ENCODE measurements at regions not wholly inside any gene's neighbourhood (a gene's known extent, or its start where the extent isn't known, plus 50 kb on each side); places are given as distances from the start of the nearest gene placed in this dataset.

DNA sequence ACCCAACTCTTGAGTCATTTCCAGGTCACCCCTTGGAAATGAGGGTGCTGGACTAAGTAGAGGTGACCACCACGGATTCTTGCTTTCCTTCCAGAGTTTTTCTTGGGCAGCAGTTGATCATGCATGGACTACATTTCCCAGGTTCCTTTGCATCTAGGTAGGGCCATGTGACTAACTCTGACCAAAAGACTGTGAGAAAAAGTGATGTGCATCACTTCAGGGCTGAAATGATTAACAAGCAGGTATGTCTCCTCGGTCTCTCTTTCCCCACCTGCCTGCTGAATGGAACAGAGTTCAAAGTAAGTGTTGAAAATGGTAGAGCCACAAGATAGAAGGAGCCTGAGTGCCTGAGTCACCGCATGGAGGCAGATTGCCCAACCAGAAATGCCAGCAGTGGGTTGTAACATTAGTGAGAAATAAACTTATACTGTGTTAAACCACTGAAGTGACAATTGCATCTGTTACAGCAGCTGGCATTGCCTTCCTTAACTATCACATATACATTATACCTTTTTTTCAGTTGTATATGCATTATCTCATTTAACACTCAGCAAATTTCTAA lies 113.5 kb downstream of the MN1 start:
- TF ChIP-seq CTCF (IDR thresholded peaks at IDR 0.05) (no peak), EP300 (IDR thresholded peaks at IDR 0.05) (no peak), POLR2A (IDR thresholded peaks at IDR 0.05) (no peak)
